IMR-90 (cell line): ENCODE measurements at regions not wholly inside any gene's neighbourhood (a gene's known extent, or its start where the extent isn't known, plus 50 kb on each side); places are given as distances from the start of the nearest gene placed in this dataset.

Experiments used
- ATAC-seq: fragments of 200-7000 bp; cut with Tn5 transposase; 2 replicates; pipeline ENCODE4 v1.9.1; 2020; ENCODE audit warnings: low read depth, mild to moderate bottlenecking, moderate library complexity
- BruUV-seq: library from RNA; stranded (reverse); fragments of 400-500 nt; replicated peaks from 2 replicates; lab custom pipeline; 2021; lab: Mats Ljungman, UMichigan
- CTCF ChIA-PET: fragments of 300-600 bp; formaldehyde crosslinking; extraction: SDS; loops from one replicate; lab custom pipeline; 2021; ENCODE audit warnings: antibody characterized with exemption; lab: Yijun Ruan, JAX
- POLR2A ChIA-PET: fragments of 300-600 bp; sonication (Branson Sonifier 250); formaldehyde crosslinking; loops from one replicate; lab custom pipeline; 2022; ENCODE audit warnings: antibody characterized with exemption; ENCODE audit not compliant: unreplicated experiment; lab: Charles Lee
- DNase-seq: peaks from one replicate; pipeline ENCODE4 v3.0.0; 2013
- H2AFZ ChIP-seq: replicated peaks from 2 replicates; pipeline ENCODE3; 2013; ENCODE audit warnings: low read length, mild to moderate bottlenecking; ENCODE audit not compliant: poor library complexity
- H2AK5ac ChIP-seq: 2 replicates; pipeline ENCODE4 v1.6.1; 2013; ENCODE audit warnings: low read depth, low read length, inconsistent platforms
- H2AK9ac ChIP-seq: replicated peaks from 2 replicates; pipeline ENCODE3; 2013; ENCODE audit warnings: mild to moderate bottlenecking, low read depth, low read length, moderate library complexity; ENCODE audit not compliant: poor library complexity
- H2BK120ac ChIP-seq: 2 replicates; pipeline ENCODE4 v1.6.1; 2013; ENCODE audit warnings: low read depth, low read length, inconsistent platforms
- H2BK15ac ChIP-seq: 3 replicates; pipeline ENCODE4 v1.6.1; 2013; ENCODE audit warnings: low read depth, low read length, inconsistent platforms
- H2BK20ac ChIP-seq: 2 replicates; pipeline ENCODE4 v1.6.1; 2013; ENCODE audit warnings: low read depth, mild to moderate bottlenecking, inconsistent platforms, low read length, moderate library complexity
- H2BK5ac ChIP-seq: 2 replicates; pipeline ENCODE4 v1.6.1; 2013; ENCODE audit warnings: mild to moderate bottlenecking, low read depth, low read length, inconsistent platforms; ENCODE audit not compliant: poor library complexity, severe bottlenecking
- H3K14ac ChIP-seq: replicated peaks from 2 replicates; pipeline ENCODE4 v1.6.1; 2013; ENCODE audit warnings: low read depth, low read length, inconsistent platforms
- H3K18ac ChIP-seq: 2 replicates; pipeline ENCODE4 v1.6.1; 2013; ENCODE audit warnings: low read depth, low read length, control low read depth
- H3K23ac ChIP-seq: 2 replicates; pipeline ENCODE4 v1.6.1; 2013; ENCODE audit warnings: low read depth, low read length, inconsistent platforms
- H3K27ac ChIP-seq: 2 replicates; pipeline ENCODE4 v1.5.1; 2013; ENCODE audit warnings: mild to moderate bottlenecking, control low read depth, low read length; ENCODE audit not compliant: insufficient read depth
- H3K27me3 ChIP-seq: 2 replicates; pipeline ENCODE4 v1.6.1; 2013; ENCODE audit warnings: low read length; ENCODE audit not compliant: control insufficient read depth, insufficient read depth
- H3K36me3 ChIP-seq: 2 replicates; pipeline ENCODE4 v1.6.1; 2013; ENCODE audit warnings: low read length, mixed read lengths; ENCODE audit not compliant: control insufficient read depth, insufficient read depth
- H3K4ac ChIP-seq: 2 replicates; pipeline ENCODE4 v1.6.1; 2013; ENCODE audit warnings: low read depth, low read length, inconsistent platforms
- H3K4me1 ChIP-seq: 2 replicates; pipeline ENCODE4 v1.6.1; 2013; ENCODE audit warnings: low read length, mixed read lengths; ENCODE audit not compliant: control insufficient read depth, insufficient read depth
- H3K4me2 ChIP-seq: 2 replicates; pipeline ENCODE4 v1.6.1; 2013; ENCODE audit warnings: low read depth, mild to moderate bottlenecking, control low read depth, low read length, moderate library complexity
- H3K4me3 ChIP-seq: 2 replicates; pipeline ENCODE4 v1.5.1; 2013; ENCODE audit warnings: low read depth, mild to moderate bottlenecking, control low read depth, low read length, moderate library complexity; ENCODE audit not compliant: insufficient read depth
- H3K56ac ChIP-seq: 2 replicates; pipeline ENCODE4 v1.6.1; 2013; ENCODE audit warnings: low read length, inconsistent platforms; ENCODE audit not compliant: insufficient read depth; ENCODE audit errors: extremely low read depth
- H3K79me1 ChIP-seq, 2 experiments: 2 replicates each; pipeline ENCODE4 v1.6.1; 2013; ENCODE audit warnings: low read length in 2 of 2, inconsistent platforms in 1 of 2, low read depth in 1 of 2
- H3K9ac ChIP-seq: 2 replicates; pipeline ENCODE4 v1.6.1; 2013; ENCODE audit warnings: low read depth, low read length, control low read depth
- H3K9me1 ChIP-seq: 2 replicates; pipeline ENCODE4 v1.6.1; 2013; ENCODE audit warnings: low read length, inconsistent platforms; ENCODE audit not compliant: insufficient read depth
- H3K9me3 ChIP-seq: 2 replicates; pipeline ENCODE4 v1.6.1; 2013; ENCODE audit warnings: low read length; ENCODE audit not compliant: control insufficient read depth, insufficient read depth
- H4K20me1 ChIP-seq: 2 replicates; pipeline ENCODE4 v1.6.1; 2013; ENCODE audit warnings: low read length, inconsistent platforms; ENCODE audit not compliant: insufficient read depth
- H4K5ac ChIP-seq: 2 replicates; pipeline ENCODE4 v1.6.1; 2013; ENCODE audit warnings: mild to moderate bottlenecking, low read depth, low read length, control low read depth
- H4K8ac ChIP-seq, 2 experiments: 2 replicates each; pipeline ENCODE4 v1.6.1; 2013; ENCODE audit warnings: low read depth in 2 of 2, low read length in 2 of 2, control low read depth in 1 of 2, inconsistent platforms in 1 of 2
- H4K91ac ChIP-seq: 2 replicates; pipeline ENCODE4 v1.6.1; 2013; ENCODE audit warnings: low read depth, low read length, inconsistent platforms; ENCODE audit not compliant: insufficient read depth
- BHLHE40 ChIP-seq: fragments of 150-350 bp; IDR thresholded peaks from 2 replicates; pipeline ENCODE4 v1.6.1; 2016; ENCODE audit warnings: mild to moderate bottlenecking, low read depth, low read length
- CEBPB ChIP-seq: IDR thresholded peaks from 2 replicates; pipeline ENCODE4 v1.6.1; 2012; ENCODE audit warnings: low read depth, low read length, improper control_type of control experiment
- CHD1 ChIP-seq: IDR thresholded peaks from 2 replicates; pipeline ENCODE4 v1.6.1; 2012; ENCODE audit warnings: low read depth, low read length, improper control_type of control experiment
- FOS ChIP-seq: fragments of 150-350 bp; IDR thresholded peaks from 2 replicates; pipeline ENCODE4 v1.6.1; 2016; ENCODE audit warnings: low read depth, low read length
- MAFK ChIP-seq: IDR thresholded peaks from 2 replicates; pipeline ENCODE4 v1.6.1; 2012; ENCODE audit warnings: low read depth, low read length, improper control_type of control experiment
- MAZ ChIP-seq: IDR thresholded peaks from 2 replicates; pipeline ENCODE4 v1.6.1; 2012; ENCODE audit warnings: low read depth, mild to moderate bottlenecking, low read length, improper control_type of control experiment, moderate library complexity, borderline replicate concordance
- MXI1 ChIP-seq: IDR thresholded peaks from 2 replicates; pipeline ENCODE4 v1.6.1; 2012; ENCODE audit warnings: low read depth, mild to moderate bottlenecking, low read length, moderate library complexity, borderline replicate concordance
- NFE2L2 ChIP-seq: fragments of 150-350 bp; IDR thresholded peaks from 2 replicates; pipeline ENCODE4 v1.6.1; 2016; ENCODE audit warnings: low read depth, mild to moderate bottlenecking, low read length
- POLR2A ChIP-seq: IDR thresholded peaks from 2 replicates; pipeline ENCODE4 v1.6.1; 2012; ENCODE audit warnings: mild to moderate bottlenecking, low read depth, low read length
- RAD21 ChIP-seq: IDR thresholded peaks from 2 replicates; pipeline ENCODE4 v1.6.1; 2012; ENCODE audit warnings: low read length, improper control_type of control experiment
- RCOR1 ChIP-seq: IDR thresholded peaks from 2 replicates; pipeline ENCODE4 v1.6.1; 2012; ENCODE audit warnings: mild to moderate bottlenecking, low read length, improper control_type of control experiment; ENCODE audit not compliant: insufficient replicate concordance
- RFX5 ChIP-seq: IDR thresholded peaks from 2 replicates; pipeline ENCODE4 v1.8.0; 2012; ENCODE audit warnings: low read depth, mild to moderate bottlenecking, low read length, moderate library complexity
- SMC3 ChIP-seq: fragments of 150-350 bp; IDR thresholded peaks from 2 replicates; pipeline ENCODE4 v1.6.1; 2016; ENCODE audit warnings: low read depth, mild to moderate bottlenecking, antibody characterized with exemption, low read length, moderate library complexity
- WGBS, 2 experiments: methylation state at CpG; one replicate each; pipeline versions ENCODE4 v1.1.5 to v1.1.7; 2013; ENCODE audit warnings: missing lambda C conversion rate in 2 of 2; ENCODE audit not compliant: insufficient read length in 1 of 2; ENCODE audit errors: extremely low coverage in 2 of 2; 5-methylcytosine and 5-hydroxymethylcytosine counted together
- dilution Hi-C: fragments of 300-500 bp; cut with HindIII; formaldehyde crosslinking; loops from one replicate; pipeline ENCODE4 v1.14.3; 2018; ENCODE audit warnings: low sequenced_read_pairs; ENCODE audit not compliant: unreplicated experiment
- in situ Hi-C: fragments of 300-500 bp; cut with MboI; formaldehyde crosslinking; loops from 3 replicates; pipeline ENCODE4 v1.14.3; 2019; ENCODE audit warnings: low sequenced_read_pairs, inconsistent platforms, mixed read lengths
- intact Hi-C: fragments of 100-400 bp; cut with micrococcal nuclease; formaldehyde crosslinking; loops from 2 replicates; pipeline ENCODE4 v1.10.0; 2022
- TF ChIP-seq, protein P1 (sequence below): conservative IDR thresholded peaks from 2 replicates; pipeline ENCODE4 v1.5.1; 2012; ENCODE audit warnings: mild to moderate bottlenecking, low read depth, low read length, improper control_type of control experiment
- TF ChIP-seq, protein P2 (sequence below): fragments of 150-350 bp; IDR thresholded peaks from 2 replicates; pipeline ENCODE4 v1.6.1; 2016; ENCODE audit warnings: low read depth, mild to moderate bottlenecking, low read length, moderate library complexity, borderline replicate concordance
- TF ChIP-seq, protein P3 (sequence below): fragments of 150-350 bp; IDR thresholded peaks from 2 replicates; pipeline ENCODE4 v1.6.1; 2017; ENCODE audit warnings: mild to moderate bottlenecking, antibody characterized with exemption, low read length, low read depth

DNA sequence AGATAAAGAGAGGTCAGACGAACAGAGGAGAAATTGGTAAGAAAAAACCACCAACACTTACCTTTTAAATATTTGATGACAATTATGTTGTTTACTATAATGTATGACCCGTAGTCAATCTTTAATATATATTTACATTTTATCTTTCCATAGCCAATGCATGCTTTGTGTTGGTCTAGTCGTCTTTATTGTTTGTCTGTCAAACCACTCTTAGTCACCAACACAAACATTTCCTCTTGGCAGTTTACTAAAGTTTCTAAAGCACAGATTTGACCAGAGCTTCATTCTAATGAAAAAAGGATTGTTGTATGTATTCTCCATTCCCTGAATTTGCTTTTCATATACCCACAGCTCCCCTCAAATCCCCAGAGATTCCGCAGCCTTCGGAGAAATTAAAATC is 784.7 kb upstream of the PIK3C3 start:
- TF ChIP-seq RFX5, result no peak
- no peak for TF ChIP-seq CEBPB
- TF ChIP-seq RCOR1, result no peak
- no peak for TF ChIP-seq POLR2A
- TF ChIP-seq CHD1, result no peak
- TF ChIP-seq, protein P1, sequence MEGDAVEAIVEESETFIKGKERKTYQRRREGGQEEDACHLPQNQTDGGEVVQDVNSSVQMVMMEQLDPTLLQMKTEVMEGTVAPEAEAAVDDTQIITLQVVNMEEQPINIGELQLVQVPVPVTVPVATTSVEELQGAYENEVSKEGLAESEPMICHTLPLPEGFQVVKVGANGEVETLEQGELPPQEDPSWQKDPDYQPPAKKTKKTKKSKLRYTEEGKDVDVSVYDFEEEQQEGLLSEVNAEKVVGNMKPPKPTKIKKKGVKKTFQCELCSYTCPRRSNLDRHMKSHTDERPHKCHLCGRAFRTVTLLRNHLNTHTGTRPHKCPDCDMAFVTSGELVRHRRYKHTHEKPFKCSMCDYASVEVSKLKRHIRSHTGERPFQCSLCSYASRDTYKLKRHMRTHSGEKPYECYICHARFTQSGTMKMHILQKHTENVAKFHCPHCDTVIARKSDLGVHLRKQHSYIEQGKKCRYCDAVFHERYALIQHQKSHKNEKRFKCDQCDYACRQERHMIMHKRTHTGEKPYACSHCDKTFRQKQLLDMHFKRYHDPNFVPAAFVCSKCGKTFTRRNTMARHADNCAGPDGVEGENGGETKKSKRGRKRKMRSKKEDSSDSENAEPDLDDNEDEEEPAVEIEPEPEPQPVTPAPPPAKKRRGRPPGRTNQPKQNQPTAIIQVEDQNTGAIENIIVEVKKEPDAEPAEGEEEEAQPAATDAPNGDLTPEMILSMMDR, result no peak
- TF ChIP-seq NFE2L2, result no peak
- TF ChIP-seq, protein P2, sequence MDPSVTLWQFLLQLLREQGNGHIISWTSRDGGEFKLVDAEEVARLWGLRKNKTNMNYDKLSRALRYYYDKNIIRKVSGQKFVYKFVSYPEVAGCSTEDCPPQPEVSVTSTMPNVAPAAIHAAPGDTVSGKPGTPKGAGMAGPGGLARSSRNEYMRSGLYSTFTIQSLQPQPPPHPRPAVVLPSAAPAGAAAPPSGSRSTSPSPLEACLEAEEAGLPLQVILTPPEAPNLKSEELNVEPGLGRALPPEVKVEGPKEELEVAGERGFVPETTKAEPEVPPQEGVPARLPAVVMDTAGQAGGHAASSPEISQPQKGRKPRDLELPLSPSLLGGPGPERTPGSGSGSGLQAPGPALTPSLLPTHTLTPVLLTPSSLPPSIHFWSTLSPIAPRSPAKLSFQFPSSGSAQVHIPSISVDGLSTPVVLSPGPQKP, result no peak
- TF ChIP-seq, protein P3, sequence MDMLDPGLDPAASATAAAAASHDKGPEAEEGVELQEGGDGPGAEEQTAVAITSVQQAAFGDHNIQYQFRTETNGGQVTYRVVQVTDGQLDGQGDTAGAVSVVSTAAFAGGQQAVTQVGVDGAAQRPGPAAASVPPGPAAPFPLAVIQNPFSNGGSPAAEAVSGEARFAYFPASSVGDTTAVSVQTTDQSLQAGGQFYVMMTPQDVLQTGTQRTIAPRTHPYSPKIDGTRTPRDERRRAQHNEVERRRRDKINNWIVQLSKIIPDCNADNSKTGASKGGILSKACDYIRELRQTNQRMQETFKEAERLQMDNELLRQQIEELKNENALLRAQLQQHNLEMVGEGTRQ, result no peak
- TF ChIP-seq MXI1, result no peak
- no peak for TF ChIP-seq BHLHE40
- TF ChIP-seq MAFK, result no peak
- no peak for TF ChIP-seq FOS
- TF ChIP-seq SMC3, result no peak
- TF ChIP-seq RAD21, result no peak
- no peak for TF ChIP-seq MAZ
- in situ Hi-C loops (no loop called here), dilution Hi-C loops (no loop called here), intact Hi-C loops (no loop called here)
- no peak overlapping the region for H3K23ac ChIP-seq
- no peak overlapping the region for H3K9ac ChIP-seq
- no peaks in the 10 kb centered on the region for H3K9me1 ChIP-seq
- H4K5ac ChIP-seq, result no peak overlapping the region
- no peak overlapping the region for H4K8ac ChIP-seq
- no peak overlapping the region for H2AK5ac ChIP-seq
- H2BK120ac ChIP-seq, result no peak overlapping the region
- H2BK5ac ChIP-seq, result no peak overlapping the region
- H2AK9ac ChIP-seq, result no peak overlapping the region
- H3K27ac ChIP-seq, result no peak overlapping the region
- H3K4me1 ChIP-seq, result no peaks in the 10 kb centered on the region
- no peaks in the 10 kb centered on the region for H4K20me1 ChIP-seq
- no peaks in the 10 kb centered on the region for H3K9me3 ChIP-seq
- ATAC-seq (peak; percentile 42; the same call in 1 of the 2 replicates), DNase-seq (peak; percentile 27)
- H3K27me3 ChIP-seq, result no peaks in the 10 kb centered on the region
- no peak overlapping the region for H4K91ac ChIP-seq
- no peak overlapping the region for H3K4me2 ChIP-seq
- H3K4ac ChIP-seq, result no peak overlapping the region
- no peak overlapping the region for H3K4me3 ChIP-seq
- no peaks in the 10 kb centered on the region for H3K79me1 ChIP-seq
- H2BK15ac ChIP-seq, result no peak overlapping the region
- WGBS, 2 experiments, result no CpG with 5 or more reads among the region's 5 CpGs
- no peaks in the 10 kb centered on the region for H3K36me3 ChIP-seq
- H2BK20ac ChIP-seq, result no peak overlapping the region
- H2AFZ ChIP-seq, result no peak overlapping the region
- POLR2A ChIA-PET, result no interaction called here
- no TSS peak for BruUV-seq
- CTCF ChIA-PET, result interaction anchor here (0.6 to 0.7 kb wide), 2 partner anchors 33 to 133 kb away, joined by 4 to 9 read pairs; no protein-coding TSS in a partner anchor
- H3K14ac ChIP-seq, result no peak overlapping the region
- no peak overlapping the region for H3K56ac ChIP-seq
- no peak overlapping the region for H3K18ac ChIP-seq
